HG03520 (cell line): ENCODE measurements at regions not wholly inside any gene's neighbourhood (a gene's known extent, or its start where the extent isn't known, plus 50 kb on each side); places are given as distances from the start of the nearest gene placed in this dataset.
"Not testable (repeated sequence)": the region's sequence is repeated elsewhere in the genome, so short reads cannot be mapped to it uniquely, and the experiment has no call there.

Experiments used
- ATAC-seq: cut with Tn5 transposase; IDR thresholded peaks from one replicate; pipeline ENCODE4 v1.9.1; 2021; ENCODE audit warnings: mild to moderate bottlenecking, moderate library complexity; ENCODE audit not compliant: unreplicated experiment

DNA sequence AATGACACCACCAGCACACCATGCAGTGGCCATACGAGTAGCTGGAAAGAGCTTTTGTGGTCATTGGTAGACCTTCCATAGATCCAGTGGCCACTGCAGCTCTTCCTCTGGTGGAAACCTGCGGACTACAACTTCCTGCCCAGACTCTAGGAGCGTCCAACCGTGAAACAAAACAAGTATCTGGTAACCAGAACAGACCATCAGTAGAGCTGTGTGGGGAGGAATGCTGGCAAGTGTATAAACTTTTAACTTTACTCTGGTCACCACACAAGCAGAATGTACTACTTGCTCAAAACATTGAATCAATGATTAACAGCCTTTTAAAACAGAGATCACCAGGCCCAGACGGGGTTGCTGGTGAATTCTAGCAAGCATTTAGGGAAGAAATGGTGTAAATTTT, 154.7 kb upstream of the DGKB start:
- ATAC-seq, result no peak

GRCh38 chr7:15054304-15054703, 151.8 kb upstream of the DGKB start:
- not testable (repeated sequence) for ATAC-seq

DNA sequence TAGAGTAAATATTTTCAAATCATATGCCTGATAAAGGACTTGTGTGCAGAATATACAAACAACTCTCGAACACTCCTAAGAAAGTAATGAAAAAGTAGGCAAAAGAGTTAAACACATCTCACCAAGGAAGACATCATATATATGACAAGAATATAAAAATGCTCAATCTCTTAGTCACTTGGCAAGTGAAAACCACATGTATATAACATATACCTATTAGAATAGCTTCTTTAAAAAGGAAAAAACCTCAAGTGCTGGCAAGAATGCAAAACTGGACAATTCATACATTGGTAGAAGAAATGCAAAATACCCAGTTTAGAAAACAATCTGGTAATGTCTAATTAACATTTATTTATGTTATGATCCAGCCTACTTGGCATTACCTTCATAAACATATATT, 146.6 kb upstream of the DGKB start:
- no peak for ATAC-seq

DNA sequence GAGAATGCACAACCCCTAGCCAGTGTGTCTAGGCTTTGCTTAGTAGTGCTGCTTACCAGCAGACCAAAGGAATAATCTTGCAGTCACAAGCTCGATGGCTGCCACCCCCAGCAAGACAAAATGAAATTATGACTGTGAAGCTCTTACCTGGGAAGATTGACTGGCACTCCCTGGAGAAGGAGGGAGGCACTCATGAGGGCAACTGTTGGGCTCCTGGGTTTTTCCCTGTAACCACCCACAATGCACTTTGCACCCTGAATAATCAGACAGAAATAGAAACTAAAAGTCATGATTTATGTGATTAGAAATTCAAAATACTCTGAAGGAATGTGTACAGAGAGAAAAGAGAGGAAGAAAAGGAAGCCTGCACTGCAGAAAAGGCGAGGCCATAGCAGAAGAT, 144.3 kb upstream of the DGKB start:
- no peak for ATAC-seq

- no peak for ATAC-seq
These were observed 141.4 kb upstream of the DGKB start for GRCh38 chr7:15043931-15044330.

DNA sequence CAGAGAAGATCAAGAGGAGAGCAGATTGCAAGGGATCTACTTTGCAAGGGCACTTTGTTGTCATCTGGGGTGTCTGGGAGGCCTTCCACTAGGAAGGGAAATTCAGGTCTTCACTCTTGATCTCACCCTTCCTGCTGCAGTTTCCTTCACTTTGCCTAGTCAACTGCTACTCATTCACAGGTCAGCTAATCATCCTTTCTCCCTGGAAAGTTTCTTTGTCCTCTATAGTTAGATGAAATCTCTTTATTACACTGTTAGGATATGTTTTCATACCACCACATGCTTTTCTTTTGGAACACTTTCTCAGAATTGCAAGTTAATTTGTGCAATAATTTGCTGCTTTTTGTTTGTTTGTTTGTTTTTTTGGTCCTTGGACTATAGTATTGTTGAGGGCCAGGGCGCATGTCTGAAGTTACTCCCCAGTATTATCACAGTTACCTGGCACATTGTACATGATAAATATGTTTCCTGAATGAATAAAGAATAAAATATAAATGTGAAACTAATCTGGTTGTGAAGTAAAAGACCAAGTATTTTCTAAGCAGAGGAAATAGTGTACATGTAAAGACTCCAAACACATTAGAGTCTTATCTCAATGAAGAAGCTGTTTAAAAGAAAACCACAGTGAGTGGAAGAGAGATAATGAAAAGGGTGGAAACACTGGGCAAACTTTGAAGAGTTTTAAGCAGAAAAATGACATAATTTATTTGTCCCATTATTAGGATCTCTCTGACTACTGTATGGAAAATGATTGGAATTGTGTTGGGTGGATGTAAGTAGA, 139.9 kb upstream of the DGKB start:
- no peak for ATAC-seq

GRCh38 chr7:15041226-15041625, 138.7 kb upstream of the DGKB start:
- ATAC-seq, result no peak

- ATAC-seq, result no peak
These were observed 133.3 kb upstream of the DGKB start for GRCh38 chr7:15035814-15036213.

- no peak for ATAC-seq
These were observed 130.5 kb upstream of the DGKB start for GRCh38 chr7:15033039-15033438.

GRCh38 chr7:15018981-15019380, 116.4 kb upstream of the DGKB start:
- ATAC-seq, result no peak

GRCh38 chr7:15016766-15017165, 114.2 kb upstream of the DGKB start:
- no peak for ATAC-seq

- ATAC-seq, result no peak
These were observed 113.7 kb upstream of the DGKB start for GRCh38 chr7:15016315-15016667.

GRCh38 chr7:15015545-15016314, 113.2 kb upstream of the DGKB start:
- peak; percentile 87 for ATAC-seq

DNA sequence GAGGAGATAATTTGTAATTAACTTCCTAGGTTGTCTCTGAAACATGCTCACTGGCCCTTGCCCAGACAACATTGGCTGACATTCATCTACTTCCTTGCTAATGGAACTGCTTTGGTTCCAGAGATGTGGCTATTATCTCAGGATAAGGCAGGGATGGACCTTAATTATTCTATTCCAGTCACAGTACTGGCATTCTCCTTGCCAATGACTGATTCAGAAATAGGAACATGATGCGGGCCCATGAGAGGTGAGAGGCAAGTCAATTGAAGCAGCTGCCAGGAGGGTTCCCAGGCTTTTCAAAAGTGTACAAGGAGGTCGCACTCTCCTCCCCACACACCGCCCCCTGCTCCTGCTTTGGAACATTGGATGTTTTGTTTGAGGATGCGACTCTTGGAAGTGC, 109.6 kb upstream of the DGKB start:
- no peak for ATAC-seq

GRCh38 chr7:15011289-15011688, 108.7 kb upstream of the DGKB start:
- ATAC-seq, result no peak

GRCh38 chr7:15007507-15007906, 105.0 kb upstream of the DGKB start:
- ATAC-seq, result no peak

DNA sequence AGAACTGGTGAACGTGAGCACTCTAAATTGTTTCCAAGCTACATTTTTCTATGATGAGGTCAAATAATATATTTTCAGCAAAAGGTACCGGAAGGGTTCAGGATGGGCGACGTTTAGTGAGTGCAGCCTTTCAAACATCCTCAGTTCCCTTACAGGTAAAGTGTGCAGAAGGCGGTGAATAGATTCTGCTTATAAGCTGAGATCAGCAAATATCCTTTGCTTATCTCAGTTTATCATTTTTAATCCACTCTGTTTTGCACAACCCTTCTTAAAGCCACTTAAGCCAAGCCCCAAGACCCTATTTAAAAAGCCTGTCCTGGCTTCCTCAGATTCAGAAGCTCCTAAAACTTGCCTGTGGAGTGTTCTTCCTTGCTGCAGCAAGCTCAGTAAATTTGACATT, 103.1 kb upstream of the DGKB start:
- ATAC-seq, result no peak

DNA sequence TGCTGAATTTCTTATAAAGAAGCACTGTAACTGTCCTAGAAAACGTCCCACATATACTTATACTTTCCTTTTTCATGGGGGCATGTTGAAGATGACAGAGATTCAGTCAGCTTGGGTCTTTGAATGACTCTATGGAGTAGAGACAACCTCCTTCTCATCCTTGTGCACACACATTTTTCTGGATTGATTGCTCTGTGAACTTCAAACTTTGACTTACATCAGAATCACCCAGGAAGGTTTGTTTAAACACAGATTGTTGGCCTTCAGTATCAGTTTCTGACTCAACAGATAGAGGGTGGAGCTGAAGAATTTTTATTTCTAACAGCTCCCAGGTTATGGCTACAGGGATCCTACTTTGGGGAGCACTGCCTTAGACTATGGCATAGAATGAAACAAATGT, 97.6 kb upstream of the DGKB start:
- no peak for ATAC-seq

- no peak for ATAC-seq
These were observed 96.8 kb upstream of the DGKB start for GRCh38 chr7:14999331-14999730.

GRCh38 chr7:14995774-14996173, 93.2 kb upstream of the DGKB start:
- no peak for ATAC-seq

GRCh38 chr7:14988941-14989340, 86.4 kb upstream of the DGKB start:
- ATAC-seq, result no peak

- no peak for ATAC-seq
These were observed 76.1 kb upstream of the DGKB start for GRCh38 chr7:14978687-14979086.

DNA sequence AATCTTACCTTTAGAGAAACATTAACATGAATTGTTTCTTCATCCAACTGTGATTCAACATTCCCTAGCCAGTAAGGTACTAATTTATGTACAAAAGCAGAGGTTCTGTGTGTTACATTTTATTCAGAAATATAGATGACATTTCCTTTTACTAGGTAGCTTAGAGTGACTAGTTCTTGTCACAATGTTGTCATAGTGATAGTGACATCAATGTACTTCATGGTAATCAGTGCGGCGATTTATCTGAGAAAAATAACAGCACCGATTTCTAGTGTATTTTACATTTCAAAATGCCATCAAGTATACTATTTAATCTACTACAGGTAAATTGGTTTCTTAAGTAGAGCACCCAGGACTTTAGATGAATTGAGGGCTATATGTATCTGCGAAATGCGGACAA, 72.1 kb upstream of the DGKB start:
- ATAC-seq, result no peak
